G401.6 (cell line): ENCODE measurements at regions not wholly inside any gene's neighbourhood (a gene's known extent, or its start where the extent isn't known, plus 50 kb on each side); places are given as distances from the start of the nearest gene placed in this dataset.
A peak's percentile ranks its signal among the peaks of the same experiment; 100 is the strongest.
"Not testable (repeated sequence)": the region's sequence is repeated elsewhere in the genome, so short reads cannot be mapped to it uniquely, and the experiment has no call there.

Source experiments
- FAIRE-seq: peaks from 2 replicates; lab custom pipeline; 2012; peaks lifted over from hg19 to GRCh38; lab: Jason Lieb, UNC

DNA sequence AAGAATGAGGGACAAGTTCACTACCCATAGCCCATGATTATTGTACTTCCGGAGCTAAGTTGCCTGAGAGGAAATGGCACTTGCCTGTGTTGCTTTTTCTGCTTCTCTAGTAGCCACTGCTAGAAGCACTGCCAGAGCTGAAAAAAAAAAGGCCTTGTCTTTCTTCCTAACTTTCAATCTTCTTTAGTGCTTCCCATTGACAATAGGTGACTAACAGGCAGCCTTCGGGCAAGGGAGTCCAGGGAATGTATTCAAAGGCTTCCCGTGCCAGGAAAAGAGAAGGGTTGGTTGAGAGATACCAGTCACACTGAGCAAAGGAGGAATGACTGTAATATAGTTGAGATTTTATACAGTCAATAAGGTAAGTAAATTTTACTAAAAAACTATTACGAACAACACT is 242.0 kb downstream of the CALCRL start:
- FAIRE-seq, result no peak

DNA sequence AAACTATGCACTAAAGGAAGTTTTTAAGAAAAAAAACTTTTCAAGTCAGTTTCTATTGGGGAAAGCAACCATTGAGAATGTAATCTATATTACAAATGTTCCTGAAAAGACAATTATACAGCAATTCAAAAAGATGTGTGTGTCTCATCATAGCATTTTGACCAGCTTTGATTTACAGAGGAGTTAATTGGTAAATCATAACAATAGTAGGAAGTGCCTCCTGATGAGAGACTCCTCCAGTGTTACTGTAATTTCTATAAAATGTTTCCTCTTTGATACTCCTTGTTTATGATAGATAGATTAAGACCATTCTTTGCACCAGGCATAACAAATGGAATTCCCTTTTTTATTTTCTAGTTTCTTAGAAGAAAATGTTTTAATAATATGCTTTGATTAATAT is 249.9 kb downstream of the CALCRL start:
- FAIRE-seq, result no peak

DNA sequence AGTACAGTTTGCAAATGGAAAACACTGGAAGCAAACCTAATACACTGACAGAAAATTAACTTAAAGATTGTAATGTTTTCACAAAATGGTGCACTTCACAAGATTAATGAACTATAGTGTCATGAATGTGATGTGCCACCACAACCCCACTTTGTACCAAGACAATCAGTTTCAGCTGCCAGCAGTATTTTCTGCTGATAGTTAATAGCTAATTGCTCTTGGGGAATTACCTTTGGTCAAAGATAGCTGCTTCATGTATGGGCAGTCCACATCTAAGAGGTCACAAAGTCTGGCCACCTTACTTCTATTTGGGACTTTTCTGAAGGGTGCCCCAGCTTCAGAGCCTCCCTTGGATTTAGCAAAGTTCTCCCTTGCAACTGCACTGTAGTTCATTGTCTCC is 254.0 kb downstream of the CALCRL start:
- no peak for FAIRE-seq

DNA sequence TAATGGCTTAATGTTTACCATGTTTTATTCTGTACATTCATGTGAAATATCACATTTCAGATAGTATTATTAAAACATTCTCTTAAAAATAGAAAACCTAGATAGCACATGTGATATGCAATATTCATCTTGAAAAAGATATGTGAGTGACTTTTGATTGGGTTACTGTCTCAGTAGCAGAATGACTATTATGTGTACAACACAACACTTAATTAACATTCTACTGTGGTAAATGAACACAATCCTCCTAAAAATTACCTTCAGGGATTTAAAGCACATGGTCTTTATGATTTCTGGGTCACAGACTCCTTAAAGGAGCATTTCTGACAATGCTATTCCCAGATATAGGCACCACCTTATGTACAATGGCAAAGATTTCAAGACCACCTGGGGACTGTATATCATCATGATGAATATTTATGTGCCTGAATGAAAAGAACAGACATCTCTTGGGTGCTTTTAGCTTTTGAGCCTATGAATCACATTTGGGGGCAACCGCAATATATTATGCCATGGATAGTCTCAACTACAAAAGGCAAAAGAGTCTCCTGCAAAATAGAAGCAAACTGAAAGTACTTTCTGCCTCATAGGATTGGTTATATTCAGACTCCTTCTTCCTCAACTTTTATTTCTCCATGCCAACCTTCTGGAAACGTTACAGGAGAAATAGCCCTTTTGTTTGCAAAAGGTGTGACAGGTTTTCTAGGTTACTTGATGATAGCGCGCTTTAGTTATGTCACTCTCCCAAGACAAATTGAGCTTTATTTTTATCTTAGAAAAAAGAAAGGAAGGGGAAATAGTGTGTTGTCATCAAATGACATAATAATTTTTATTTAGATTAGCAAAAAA is 259.0 kb downstream of the CALCRL start:
- peak; percentile 13 for FAIRE-seq

DNA sequence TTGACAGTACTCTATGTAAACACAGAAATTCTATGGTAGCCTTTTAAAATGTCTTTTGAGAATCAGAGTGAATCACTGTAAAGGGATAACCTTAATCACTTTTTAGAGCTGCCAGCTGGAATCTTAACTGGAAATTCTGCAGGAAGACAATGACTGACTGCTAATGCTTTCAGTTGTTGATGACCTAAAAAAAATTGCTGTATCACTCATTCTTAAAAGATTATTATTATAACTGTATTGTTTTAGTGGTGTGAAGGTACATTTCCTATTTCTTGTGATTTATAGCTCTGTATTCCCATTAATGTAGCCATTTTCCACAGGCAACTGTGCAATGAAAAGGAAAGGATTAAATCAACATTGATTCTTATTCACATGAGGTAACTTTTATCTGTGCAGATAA is 260.5 kb downstream of the CALCRL start:
- no peak for FAIRE-seq

DNA sequence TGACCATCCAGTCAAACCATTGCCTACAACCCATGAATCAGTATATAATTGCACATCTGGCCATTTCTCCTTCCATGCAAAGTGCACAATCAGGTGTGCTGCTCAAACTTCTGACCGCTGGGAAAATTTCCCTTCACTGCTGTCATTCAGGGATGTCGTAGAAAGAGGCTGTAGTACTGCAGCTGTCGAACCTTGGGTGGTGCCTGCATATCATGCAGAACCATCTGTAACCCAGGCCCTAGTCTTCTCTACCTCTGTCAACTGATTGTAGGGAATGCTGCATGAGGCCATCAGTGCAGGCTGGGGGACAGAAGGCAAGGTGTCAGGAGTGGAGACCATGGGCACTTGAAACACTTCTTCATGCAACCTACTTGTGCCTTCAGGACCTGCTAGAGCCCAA is 267.5 kb downstream of the CALCRL start:
- no peak for FAIRE-seq

DNA sequence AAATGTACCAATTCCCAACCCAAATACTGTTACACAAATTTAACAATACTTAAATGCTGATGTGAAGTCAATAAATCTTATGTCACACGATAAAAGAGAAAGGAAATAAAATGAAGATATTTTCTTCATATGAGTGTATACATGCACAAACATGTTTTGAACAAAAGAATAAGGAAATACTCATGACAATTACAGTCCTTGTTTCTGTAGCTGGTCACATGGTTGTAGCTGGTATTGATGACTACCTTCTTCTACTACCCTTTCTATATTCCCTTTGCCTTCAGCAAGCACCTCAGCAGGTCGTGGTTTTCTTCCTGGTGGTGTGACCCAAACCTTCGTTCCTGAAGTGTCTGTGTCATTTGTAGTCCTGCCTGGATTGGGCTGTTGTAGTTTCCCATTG is 269.2 kb downstream of the CALCRL start:
- FAIRE-seq, result not testable (repeated sequence)

DNA sequence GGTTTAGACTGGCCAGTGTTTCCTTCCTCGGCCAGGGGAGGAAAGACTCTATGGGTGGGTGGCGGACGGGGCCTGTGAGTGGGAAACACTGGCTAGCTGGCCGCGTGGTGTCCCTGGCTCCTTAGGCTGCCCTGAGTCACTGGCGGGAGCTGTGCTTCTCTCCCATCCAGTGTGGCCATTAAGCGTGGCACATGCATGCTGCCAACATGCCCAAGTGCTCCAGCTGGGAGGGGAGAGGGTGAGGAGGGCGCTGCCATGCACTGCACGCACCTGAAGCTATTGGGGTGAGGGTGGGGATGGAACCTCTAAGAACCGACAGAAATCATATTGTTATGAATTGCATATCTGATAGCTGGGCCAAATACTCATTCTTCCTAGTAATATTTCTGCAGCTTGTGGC is 270.8 kb downstream of the CALCRL start:
- no peak for FAIRE-seq

DNA sequence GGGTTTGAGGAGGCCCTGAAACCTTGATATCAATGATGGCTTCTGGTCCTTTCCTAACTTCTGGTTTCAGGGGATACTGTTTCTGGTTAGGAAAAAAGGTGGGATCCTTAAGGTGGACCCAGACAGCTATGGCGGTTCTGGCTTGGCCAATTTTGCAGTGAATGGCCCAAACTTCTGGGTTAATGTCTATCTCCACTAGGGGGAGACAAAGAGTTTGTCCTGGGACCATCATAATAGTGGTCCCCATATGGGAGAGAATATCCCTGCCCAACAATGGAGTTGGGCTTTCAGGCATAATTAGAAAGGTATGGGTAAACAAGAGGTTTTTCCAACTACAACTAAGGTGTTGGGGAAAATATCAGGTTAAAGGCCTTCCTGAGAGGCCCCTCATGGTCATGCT is 273.5 kb downstream of the CALCRL start:
- no peak for FAIRE-seq

DNA sequence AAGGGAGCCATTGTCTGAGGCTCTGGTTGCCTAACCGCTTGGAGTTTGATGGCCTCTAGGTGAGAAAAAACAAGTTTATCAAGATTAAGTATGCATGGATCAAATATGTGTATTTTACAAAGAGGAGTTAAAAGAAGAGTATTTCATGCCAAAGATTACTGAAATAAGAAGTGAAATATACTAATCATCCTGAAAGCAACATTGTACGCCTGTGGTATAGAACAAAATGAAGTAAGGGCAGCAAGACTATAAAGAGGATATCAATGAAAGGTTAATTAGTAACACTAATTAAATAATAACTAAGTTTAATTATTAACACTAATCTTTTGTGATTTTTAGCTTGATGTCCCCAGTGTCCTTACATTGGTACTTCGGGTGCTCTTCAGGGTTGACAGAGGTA is 276.7 kb downstream of the CALCRL start:
- FAIRE-seq, result no peak

DNA sequence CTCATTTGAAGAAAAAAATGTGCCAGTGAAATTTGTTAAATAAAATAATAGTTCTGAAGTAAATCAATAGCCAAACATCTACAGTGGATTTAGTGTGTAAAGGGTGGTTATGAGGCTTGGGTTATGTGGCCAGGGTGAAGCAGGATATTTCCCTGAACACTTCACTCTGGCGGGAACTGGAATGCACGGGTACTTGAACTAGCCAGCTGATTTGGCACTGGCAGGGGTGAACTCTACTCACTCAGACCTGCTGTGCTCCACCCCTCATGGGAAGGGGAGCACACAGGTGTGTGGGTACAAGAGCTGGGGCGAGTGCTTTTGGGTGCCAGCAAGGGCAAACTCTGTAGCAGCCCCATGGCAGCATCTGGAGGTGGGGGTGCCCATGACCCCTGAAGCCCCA is 278.2 kb downstream of the CALCRL start:
- no peak for FAIRE-seq

DNA sequence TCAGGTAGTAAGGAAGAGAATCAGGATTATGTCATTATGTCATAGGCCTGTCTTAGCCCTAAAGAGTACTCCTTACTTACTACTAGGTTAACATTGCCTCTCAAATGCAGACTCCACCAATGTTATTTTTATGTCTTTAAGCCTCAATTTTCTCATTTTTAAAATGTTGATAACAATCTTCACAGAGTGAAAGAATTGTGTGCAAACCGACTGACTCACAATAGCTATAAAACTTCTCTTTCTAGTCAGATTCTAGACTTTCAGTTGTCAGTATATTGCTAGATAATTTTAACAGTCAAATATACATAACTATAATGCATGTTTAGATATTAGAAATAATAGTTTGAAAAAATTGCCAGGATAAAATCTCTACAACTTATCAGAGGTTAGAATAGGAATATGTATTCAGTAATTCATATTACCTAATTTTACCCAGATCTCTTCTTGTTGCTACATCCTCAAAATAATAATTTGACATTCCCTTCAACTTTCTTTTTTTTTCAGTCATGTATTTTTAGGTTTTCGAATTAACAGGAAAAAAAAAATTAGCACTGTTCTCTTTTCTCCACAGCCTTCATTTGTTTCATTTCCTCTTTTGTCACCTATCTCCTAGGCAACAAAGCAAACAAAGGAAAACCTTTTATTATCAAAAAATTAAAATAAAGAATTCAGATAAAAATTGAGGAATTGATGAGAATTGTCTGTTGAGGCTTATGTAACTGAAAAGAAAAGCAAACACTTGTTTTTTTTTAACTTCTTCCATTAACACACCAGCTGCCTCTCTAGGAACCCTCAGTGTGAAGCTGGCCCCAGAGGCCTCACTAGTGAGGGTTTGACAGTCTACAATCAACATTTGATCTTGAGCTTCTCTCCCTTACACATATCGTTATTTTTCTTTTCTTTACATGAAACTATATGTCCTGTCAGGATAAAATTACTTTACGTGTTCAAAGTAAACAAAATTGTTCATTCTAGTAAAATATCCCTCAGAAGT is 279.0 kb downstream of the CALCRL start:
- FAIRE-seq, result no peak

DNA sequence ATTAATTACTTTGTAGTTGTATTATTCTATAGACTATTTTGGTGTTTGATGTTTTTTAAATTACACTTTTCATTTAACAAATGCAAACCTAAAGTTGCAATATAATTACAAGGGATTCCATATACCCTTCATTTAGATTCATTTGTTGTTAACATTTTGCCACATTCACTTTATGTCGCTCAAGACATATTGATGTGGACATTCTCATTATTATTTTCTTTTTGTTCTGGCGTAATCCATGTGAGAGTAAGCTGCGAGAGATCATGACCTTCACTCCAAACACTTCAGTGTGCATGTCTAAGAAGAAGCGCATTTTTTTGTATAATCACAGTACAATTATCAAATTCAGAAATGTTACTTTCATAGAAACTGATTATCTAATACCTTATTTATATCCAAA is 280.6 kb downstream of the CALCRL start:
- no peak for FAIRE-seq

DNA sequence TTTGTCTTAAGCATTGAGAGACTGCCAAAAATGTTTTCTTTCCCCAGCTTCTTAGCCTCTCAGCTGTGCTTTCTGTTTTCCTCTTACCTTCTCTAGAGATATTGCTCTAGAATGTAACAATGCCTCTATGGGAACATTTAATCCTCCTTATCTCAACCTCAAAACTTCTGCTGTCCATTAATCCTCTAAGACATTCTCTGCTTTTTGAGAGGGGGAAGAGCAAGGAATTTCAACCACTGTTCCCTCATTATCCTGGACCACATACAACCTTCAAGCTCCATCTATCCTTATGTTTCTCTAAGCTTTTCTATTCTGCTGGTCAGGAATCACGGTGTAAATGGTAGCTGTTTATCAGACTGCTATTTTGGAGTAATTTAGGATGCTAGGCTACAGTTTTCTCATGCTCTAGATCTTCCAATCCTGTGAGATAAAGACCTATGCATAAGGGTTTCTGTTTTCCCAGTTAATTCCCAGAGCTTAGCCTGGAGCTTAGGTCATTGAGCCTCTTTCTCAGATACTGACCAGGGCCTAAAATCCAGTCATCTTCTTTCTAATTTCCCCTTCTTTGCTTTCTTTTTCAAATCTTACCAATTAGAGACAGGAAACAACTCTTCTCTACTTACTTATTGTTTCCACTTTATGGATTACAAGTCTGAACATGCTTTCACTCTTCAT is 282.0 kb downstream of the CALCRL start:
- FAIRE-seq, result no peak

DNA sequence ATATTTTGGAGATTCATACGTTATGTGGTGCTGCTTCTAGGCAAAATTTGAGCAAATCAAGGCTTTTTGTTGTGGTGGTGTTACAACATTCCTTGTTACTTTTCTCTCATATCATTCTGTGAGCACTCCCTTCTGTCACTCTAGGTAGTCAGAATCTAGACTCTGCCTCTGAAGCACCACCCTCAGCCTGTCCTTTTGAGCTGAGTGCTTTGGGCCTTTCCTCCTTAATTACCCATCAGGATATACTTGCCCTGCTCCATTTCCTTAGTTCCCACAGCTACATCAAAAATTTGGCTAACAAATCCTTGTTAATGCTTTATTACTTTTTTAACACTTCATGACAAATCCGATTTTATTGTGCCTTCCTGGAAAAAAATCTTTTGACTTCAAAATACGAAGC is 289.6 kb downstream of the CALCRL start:
- no peak for FAIRE-seq

DNA sequence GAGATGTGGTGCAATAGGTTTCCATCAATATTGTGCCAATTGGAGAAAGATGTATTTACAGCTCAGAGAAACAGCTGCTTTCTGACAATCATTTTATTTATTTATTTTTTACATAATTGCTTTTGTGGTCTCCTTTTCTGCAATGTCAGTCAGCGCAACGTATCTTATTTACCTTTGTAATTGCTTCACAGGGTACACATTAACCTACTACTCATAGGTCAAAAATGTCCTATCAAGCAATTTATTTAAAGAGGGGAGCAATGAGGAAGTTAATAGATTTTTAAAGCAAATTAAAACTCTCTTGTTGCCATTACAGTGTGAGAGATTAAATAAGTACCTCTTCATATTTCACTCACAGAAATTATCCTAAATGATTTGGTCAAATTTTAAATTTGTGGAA is 291.0 kb downstream of the CALCRL start:
- no peak for FAIRE-seq

DNA sequence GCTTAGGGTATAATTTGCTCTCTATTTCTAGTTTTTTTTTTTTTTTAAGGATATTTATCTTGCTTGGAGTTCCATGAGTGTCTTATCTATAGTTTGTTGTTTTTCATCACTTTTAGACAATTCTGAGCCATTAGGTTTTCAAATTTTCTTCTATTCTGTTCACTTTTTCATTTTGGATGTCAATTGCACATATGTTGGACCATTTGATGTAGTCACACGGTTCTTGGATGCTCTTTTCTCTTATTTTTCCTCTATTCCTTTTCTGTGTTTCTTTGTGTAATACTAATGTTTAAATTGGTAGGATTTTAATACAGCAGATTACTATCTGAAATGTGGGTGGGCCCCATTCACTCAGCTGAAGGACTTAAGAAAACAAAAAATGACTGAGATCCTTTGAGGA is 292.6 kb downstream of the CALCRL start:
- FAIRE-seq, result no peak

DNA sequence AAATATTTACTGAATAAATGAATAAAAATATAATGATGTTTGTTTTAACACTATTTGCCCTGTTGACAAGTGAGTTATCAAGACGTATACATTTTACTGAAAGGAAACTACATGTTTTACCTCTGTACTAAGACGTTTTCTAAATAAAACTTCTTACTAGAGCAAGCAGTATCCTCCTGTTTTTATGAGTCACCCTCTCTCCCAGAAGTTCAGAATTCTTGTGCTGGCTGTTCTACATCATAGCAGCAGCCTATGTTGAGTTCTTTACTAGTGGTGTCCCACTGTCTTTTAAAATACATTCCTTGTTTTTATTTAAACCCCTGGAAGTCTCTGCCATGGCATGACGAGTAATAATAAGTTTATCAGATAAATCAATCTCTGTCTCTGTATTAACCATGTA is 297.4 kb downstream of the CALCRL start:
- no peak for FAIRE-seq

DNA sequence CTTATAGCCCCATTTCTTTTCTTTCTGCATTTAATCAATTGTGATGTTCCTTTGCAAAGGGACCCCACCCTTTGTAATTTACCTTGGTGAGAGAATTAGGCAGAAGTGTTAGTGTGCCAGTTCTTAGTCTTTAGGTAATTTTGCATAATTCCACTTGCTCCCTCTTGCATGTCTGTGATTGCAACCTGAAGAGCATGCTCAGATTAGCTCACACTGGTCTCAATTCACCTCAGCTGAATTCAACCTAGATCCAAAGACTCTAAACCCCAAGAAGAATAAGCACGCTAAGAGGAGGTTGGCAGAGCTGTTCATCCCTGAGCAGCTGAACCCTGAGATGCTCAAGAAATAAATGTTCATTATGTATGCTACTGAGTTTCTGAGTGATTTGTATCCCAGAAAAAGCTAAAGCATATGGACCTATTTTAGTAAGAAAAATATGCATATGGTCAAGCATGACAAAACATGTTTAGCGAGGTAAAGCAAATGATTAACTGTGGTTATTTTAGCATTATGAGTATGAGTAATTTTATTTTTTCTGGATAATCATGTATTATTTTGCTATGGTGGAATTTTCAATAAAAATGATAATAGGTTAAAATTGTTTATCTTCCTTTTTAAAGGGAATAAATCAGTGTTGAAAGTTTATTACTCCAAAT is 299.2 kb upstream of the ZSWIM2 start:
- no peak for FAIRE-seq

DNA sequence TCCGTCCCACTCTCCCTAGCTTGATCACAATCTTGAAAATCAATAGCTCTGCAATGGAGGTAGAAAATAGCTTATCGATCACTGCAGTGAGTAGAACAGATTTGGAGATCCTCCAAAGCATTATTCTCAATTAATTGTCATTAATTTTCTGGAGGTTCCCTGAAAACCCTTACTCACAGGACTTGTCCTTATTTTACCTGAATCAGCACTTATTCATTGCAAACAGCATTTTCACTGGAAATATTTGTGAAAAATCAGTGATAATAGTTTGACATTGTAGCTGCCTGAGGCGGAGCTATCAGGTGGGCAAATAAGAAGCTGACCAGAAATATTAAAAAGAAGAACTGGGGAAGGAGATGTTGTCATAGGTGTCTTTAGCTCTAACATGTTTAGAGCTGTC is 294.6 kb upstream of the ZSWIM2 start:
- FAIRE-seq, result no peak

DNA sequence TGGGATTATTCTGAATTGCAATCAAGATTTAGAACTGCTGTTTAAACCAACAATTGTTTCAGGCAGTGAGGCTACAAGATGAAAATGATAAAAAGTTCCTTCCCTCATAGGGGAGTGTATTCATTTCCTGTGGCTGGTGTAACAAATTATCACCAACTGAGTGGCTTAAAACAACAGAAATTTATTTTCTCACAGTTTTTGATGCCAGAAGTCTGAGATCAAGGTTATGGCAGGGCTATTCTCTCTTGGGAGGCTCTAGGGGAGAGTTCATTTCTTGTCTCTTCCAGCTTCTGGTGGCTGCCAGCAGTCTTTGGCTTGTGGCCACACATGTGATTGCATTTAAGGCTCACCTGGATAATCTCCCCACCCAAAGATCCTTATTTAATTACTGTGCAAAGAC is 290.5 kb upstream of the ZSWIM2 start:
- FAIRE-seq, result no peak

DNA sequence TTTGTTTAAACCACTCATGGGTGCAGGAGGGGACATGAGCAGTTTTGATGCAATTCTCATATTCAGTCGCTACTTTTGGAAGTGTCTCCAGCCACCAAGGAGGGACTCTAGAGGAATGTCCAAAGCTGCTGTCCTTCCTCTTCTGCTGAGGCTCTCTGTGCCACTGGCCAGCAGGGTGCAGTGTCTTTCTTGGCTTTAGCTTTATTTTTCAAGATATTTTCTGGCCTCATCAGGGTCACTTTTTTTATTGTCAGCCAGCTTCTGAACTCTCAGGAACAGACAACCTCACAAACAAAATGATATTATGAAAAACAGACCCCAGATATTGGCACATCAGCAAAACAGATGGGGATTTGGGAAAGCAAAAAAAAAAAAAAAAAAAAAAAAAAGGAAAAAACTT is 289.3 kb upstream of the ZSWIM2 start:
- FAIRE-seq, result peak; percentile 33
